RWPE1 (cell line): ENCODE measurements at regions not wholly inside any gene's neighbourhood (a gene's known extent, or its start where the extent isn't known, plus 50 kb on each side); places are given as distances from the start of the nearest gene placed in this dataset.
"Not testable (repeated sequence)": the region's sequence is repeated elsewhere in the genome, so short reads cannot be mapped to it uniquely, and the experiment has no call there.

ENCODE experiments used
- CTCF ChIA-PET: fragments of 350-600 bp; sonication (Branson Sonifier 250); formaldehyde crosslinking; extraction: SDS; loops from one replicate; lab custom pipeline; 2021; lab: Yijun Ruan, JAX
- POLR2A ChIA-PET: fragments of 400-600 bp; formaldehyde crosslinking; extraction: SDS; loops from one replicate; lab custom pipeline; 2020; ENCODE audit warnings: antibody characterized with exemption; ENCODE audit not compliant: low non-redundant PET; lab: Yijun Ruan, JAX
- DNase-seq: peaks from one replicate; pipeline ENCODE4 v3.0.0; 2012; ENCODE audit warnings: low spot score
- H3K27ac ChIP-seq: fragments of 450-650 bp; 2 replicates; pipeline ENCODE4 v1.5.1; 2017
- TF ChIP-seq, protein P1 (sequence below): fragments of 450-650 bp; conservative IDR thresholded peaks from 2 replicates; pipeline ENCODE4 v1.5.1; 2017; ENCODE audit warnings: low read depth, mild to moderate bottlenecking

DNA sequence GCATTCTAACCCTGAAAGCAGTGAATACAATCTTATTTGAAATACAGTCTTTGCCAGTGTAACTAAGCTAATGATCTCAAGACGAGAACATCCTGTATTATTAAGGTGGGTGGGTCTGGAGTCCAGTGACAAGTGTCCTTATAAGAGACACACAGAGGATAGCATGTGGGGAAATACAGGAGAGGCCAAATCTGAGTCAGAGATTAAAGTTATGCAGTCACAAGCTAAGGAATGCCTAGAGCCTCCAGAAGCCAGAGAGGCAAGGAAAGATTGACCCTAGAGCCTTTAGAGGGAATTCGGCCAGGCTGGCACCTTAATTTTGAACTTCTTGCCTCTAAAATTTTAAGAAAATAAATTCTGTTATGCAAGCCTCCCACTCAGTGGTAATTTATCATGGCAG lies 87.5 kb upstream of the HGF start:
- no peak overlapping the region for H3K27ac ChIP-seq
- TF ChIP-seq, protein P1, sequence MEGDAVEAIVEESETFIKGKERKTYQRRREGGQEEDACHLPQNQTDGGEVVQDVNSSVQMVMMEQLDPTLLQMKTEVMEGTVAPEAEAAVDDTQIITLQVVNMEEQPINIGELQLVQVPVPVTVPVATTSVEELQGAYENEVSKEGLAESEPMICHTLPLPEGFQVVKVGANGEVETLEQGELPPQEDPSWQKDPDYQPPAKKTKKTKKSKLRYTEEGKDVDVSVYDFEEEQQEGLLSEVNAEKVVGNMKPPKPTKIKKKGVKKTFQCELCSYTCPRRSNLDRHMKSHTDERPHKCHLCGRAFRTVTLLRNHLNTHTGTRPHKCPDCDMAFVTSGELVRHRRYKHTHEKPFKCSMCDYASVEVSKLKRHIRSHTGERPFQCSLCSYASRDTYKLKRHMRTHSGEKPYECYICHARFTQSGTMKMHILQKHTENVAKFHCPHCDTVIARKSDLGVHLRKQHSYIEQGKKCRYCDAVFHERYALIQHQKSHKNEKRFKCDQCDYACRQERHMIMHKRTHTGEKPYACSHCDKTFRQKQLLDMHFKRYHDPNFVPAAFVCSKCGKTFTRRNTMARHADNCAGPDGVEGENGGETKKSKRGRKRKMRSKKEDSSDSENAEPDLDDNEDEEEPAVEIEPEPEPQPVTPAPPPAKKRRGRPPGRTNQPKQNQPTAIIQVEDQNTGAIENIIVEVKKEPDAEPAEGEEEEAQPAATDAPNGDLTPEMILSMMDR, result no peak
- ChIA-PET CTCF (no interaction called here), POLR2A (no interaction called here)
- DNase-seq, result no peak

DNA sequence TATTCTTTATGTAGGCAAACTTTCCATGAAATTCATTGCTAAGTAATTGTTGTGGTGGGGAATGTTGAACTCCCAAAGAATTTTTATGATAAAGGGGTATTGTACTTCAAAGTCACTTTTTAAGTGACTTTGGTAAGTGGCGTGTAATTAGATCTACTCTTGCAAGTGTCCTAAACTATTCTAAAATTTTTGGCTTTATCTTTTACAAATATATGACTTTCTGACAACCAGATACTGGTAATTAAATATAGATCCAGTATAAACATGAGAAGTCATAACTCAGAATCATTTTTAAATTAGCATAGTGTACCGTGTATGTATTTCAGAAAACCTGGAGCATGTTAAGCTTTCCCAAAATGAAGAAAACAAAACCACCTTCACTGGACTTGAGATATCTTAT lies 84.7 kb upstream of the HGF start:
- CTCF ChIA-PET, result no interaction called here
- no peak overlapping the region for H3K27ac ChIP-seq
- TF ChIP-seq, protein P1, result no peak
- no peak for DNase-seq
- POLR2A ChIA-PET, result no interaction called here

GRCh38 chr7:81852701-81853100 lies 82.9 kb upstream of the HGF start:
- ChIA-PET CTCF (no interaction called here), POLR2A (no interaction called here)
- TF ChIP-seq, protein P1, result no peak
- DNase-seq, result no peak
- H3K27ac ChIP-seq, result no peak overlapping the region

- TF ChIP-seq, protein P1, result no peak
- no peak for DNase-seq
These were observed 81.6 kb upstream of the HGF start for GRCh38 chr7:81851413-81851812.

DNA sequence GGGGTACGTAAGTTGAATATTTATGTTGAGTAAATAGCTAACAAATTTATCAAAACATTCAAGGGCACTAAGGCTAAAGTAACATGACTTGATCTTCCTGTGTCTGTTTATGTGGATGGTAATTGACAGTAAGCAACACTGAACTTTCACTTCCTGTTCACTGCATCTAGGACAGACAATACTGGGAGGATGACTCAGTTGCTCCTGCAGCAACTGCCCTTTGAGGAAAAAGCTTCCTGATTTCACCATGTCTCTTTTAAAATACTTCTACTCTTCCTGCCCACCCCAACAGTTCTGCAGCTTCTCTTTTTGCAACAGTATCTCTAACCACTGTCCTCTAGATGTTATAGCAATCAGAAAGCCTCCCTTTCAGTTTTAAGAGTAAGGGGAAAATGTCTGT lies 76.6 kb upstream of the HGF start:
- POLR2A ChIA-PET, result no interaction called here
- TF ChIP-seq, protein P1, result no peak
- no peak overlapping the region for H3K27ac ChIP-seq
- no peak for DNase-seq
- CTCF ChIA-PET, result interaction anchor here (0.7 kb wide), 1 partner anchor 86 kb away, joined by 4 read pairs; no protein-coding TSS in a partner anchor

More at GRCh38 chr7:81851413-81851812, 81.6 kb upstream of the HGF start:
- H3K27ac ChIP-seq, result no peak overlapping the region
- ChIA-PET CTCF (interaction anchor here (0.6 kb wide), 1 partner anchor 141 kb away, joined by 3 read pairs; no protein-coding TSS in a partner anchor), POLR2A (no interaction called here)

DNA sequence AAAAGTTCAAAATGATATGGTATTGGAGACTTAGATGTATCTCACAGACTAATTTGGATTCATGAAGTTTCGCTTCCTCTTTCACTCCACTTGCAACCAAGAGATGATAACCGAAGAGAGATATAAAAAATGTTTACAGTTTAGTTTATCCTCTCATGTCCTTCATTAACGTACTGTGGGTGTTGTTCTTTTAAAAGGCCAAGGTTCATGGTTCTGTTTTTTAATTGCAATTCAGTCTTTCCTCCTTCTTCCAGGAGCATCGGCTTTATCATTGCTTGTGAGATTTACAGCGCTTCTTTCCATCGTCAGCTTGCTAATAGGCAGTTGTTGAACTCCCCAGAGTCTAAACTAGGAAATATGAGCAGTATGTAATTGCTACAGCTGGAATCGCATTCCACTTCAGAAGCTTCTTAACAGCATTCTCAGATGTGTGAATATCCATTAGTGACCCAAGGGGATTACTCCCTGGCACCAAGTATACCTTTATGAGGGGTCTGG lies 75.9 kb upstream of the HGF start:
- ChIA-PET CTCF (interaction anchor here (0.7 kb wide), 1 partner anchor 86 kb away, joined by 4 read pairs; no protein-coding TSS in a partner anchor), POLR2A (no interaction called here)
- no peak for DNase-seq
- no peak overlapping the region for H3K27ac ChIP-seq
- TF ChIP-seq, protein P1, result no peak

- POLR2A ChIA-PET, DNase-seq, CTCF ChIA-PET: not testable (repeated sequence)
These were observed 73.8 kb upstream of the HGF start for GRCh38 chr7:81843657-81844056.

More at GRCh38 chr7:81843657-81844056, 73.8 kb upstream of the HGF start:
- H3K27ac ChIP-seq, result not testable (repeated sequence)
